Neural progenitor cell (in vitro differentiated cells): ENCODE measurements at regions not wholly inside any gene's neighbourhood (a gene's known extent, or its start where the extent isn't known, plus 50 kb on each side); places are given as distances from the start of the nearest gene placed in this dataset.

Source experiments
- EZH2 ChIP-seq: fragments of 200-600 bp; sonication (generic); IDR thresholded peaks from 2 replicates; pipeline ENCODE4 v1.6.1; 2017; ENCODE audit warnings: antibody characterized with exemption, mild to moderate bottlenecking, moderate library complexity
- TF ChIP-seq, protein P1 (sequence below): fragments of 200-600 bp; sonication (generic); IDR thresholded peaks from 2 replicates; pipeline ENCODE4 v1.5.1; 2017; ENCODE audit warnings: antibody characterized with exemption, mild to moderate bottlenecking

GRCh38 chr4:176595257-176595656, 197.5 kb downstream of the VEGFC start:
- no peak for TF ChIP-seq EZH2
- TF ChIP-seq, protein P1, sequence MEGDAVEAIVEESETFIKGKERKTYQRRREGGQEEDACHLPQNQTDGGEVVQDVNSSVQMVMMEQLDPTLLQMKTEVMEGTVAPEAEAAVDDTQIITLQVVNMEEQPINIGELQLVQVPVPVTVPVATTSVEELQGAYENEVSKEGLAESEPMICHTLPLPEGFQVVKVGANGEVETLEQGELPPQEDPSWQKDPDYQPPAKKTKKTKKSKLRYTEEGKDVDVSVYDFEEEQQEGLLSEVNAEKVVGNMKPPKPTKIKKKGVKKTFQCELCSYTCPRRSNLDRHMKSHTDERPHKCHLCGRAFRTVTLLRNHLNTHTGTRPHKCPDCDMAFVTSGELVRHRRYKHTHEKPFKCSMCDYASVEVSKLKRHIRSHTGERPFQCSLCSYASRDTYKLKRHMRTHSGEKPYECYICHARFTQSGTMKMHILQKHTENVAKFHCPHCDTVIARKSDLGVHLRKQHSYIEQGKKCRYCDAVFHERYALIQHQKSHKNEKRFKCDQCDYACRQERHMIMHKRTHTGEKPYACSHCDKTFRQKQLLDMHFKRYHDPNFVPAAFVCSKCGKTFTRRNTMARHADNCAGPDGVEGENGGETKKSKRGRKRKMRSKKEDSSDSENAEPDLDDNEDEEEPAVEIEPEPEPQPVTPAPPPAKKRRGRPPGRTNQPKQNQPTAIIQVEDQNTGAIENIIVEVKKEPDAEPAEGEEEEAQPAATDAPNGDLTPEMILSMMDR, result no peak
